Activated effector memory CD4-positive, alpha-beta T cell treated with anti-CD3 and anti-CD28 coated beads, Interleukin-2, amount 50 U/mL, for 16 hours (primary cell): ENCODE measurements at regions not wholly inside any gene's neighbourhood (a gene's known extent, or its start where the extent isn't known, plus 50 kb on each side); places are given as distances from the start of the nearest gene placed in this dataset.
"Not testable (repeated sequence)": the region's sequence is repeated elsewhere in the genome, so short reads cannot be mapped to it uniquely, and the experiment has no call there.

ENCODE experiments used
- DNase-seq: peaks from one replicate; pipeline ENCODE4 v3.0.0-alpha.2; 2020

DNA sequence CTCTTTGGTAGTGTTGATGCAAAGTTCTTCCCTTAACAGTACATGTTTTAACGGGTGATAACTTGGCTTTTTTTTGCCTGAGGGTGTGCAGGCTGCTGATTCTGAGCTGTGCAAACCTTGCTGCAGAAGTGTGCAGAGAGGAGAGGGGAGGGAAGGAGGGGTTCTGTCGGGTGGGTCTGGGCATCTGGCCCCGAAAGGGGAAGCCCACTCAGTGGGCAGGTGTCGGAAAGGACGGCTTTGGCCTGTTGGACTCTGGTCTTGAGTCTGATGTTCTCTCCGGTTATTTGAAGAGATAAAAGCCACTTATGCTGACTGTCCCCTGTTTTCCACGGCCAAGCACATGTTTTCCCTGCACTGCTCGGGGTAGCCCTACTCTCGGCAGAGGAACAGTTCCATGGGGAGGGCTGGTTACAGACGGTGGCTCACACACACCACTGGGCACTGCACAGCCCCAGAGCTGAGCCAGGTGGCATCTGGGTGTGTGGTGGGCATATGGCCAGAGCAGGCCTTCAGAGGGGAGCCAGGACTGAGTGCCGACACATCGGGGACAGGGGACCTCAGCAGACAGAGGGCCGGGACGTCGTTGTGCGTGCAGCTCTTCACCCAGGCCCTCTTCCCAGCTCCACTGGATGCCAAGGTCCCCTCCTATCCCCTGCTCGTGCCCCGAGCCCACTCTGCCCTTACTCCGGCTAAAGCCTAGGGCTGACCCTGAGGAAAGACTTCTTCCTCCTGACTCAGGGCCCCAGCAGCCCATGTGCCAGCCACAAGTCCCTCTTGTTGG is 93.2 kb downstream of the TEX29 start:
- DNase-seq = no peak

DNA sequence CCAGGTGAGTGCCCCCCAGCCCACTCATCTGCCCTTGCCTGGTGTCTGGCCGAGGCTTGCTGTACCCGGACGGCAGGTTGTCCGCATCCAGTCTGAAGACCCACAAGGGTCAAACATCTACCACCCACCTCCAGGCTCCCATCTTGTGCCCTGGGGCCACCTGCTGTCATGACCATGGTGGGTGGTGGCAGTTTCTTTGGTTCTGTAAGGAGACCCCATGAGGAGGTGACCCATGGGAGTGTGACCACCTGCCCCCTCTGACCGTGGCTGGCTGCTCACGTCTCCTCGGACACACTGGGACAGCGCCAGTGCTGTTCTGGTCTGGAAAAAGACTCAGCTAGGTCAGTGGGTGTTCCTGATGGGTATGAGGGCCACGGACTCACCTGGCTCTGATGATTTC is 93.9 kb downstream of the TEX29 start:
- peak; percentile 43 for DNase-seq

DNA sequence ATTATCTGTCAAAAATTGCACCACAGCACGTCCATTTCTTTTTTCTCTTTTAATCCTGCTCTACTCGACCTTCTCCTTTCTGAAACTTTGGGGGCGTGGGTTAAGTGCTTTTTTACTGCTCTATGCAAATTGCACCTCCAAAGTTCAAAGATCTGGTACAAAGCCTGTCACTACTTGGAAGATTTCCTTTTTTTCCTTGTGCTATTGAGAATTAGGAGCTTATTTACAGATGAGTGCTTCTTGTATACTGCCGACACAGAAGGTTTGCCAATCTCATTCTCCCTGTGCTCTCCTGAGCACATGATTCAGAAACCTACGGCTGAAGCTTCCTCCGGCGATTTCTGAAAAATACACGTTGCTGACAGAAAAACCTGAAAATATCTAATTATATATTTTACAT is 94.8 kb downstream of the TEX29 start:
- DNase-seq = no peak

DNA sequence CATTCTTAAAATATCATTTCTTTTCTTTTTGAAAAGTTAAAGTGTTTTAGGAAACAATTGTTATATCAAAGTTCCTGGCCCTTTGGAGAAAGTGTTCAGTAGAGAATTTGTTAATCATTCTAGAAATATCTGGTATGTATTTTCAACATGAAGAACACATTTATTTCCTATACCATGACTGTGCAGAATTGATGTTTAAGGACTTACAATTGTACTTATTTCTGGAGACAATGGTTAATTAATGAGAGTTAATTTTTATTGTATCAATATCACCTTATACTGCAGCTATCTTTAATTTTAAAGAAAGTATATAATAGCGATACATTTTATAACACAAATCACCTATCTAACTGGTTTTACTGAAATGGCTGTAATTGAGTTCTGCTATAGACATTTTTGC is 95.3 kb downstream of the TEX29 start:
- no peak for DNase-seq

DNA sequence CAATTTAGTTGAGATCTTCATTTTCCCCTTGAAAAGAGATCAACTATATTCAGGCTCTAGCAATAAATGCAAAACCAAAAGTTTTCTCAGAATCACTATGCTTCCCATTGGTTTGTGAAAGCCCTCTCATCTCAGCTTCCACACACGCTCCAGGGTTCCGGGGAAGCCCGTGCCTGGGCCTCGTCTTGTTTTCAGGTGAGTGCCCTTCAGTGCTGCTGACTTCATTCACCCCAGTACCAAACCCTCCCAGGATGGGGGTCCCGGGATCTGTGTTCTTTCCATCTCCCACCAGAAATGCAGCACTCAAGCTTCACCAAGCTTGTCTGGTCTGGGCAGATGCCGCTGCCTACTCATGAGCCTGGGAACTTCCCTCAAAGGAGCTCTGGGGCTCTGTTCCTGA is 97.7 kb downstream of the TEX29 start:
- DNase-seq = peak; percentile 36

DNA sequence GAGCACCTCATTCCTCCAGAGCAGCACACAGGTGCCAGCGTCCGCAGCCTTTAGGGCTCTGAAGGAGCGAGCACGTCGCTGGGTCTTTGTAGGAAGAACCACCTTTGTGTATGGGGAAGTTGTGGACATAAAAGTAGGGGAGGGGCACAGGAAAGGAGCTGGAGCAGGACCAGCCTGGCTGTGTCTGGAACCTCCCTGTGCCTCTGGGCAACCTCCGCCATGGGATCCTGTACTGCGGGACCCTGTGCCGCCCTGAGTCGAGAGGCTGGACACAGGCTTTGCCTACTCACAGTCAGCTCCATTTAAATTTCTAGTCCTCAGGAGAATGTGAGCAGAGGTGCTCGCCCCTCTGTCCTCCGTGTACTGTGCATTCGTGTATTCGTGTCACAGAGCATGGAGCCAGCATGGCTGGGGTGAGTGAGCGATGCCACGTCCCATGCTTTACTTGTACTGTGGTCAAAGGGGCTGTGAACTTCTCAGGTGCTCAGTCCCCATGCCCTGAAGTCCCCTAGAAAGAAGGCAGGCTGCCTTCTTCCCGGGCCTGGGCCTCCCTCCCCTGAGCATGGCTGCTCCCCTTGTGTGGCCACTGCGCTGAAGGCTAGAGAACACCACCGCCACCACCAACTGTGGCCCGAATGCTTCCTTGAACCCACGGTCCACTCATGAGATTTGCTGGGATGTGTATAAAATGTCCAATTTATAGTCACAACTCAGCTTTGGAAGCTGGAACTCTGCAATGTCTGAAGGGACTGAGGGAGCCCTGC is 99.9 kb downstream of the TEX29 start:
- DNase-seq = peak; percentile 38

DNA sequence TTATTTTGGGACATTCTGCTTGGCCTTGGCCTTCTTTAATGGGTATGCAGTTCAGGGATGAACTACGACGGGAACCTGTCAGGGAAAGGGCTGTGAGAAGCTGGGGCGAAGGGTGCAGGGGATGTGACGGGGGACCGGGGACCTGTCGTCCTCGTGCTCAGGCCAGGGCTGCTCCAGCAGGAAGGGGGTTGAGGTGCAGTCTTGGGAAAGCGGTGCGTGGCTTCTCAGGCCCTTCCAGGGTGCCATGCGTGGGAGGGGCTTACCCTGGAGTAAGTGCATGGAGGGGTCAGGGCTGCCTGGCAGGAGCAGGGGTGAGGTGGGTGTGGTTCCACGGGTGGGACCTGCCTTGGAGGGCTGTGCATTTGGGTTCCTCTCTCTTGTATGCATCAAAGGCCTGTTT is 100.8 kb downstream of the TEX29 start:
- DNase-seq = no peak

DNA sequence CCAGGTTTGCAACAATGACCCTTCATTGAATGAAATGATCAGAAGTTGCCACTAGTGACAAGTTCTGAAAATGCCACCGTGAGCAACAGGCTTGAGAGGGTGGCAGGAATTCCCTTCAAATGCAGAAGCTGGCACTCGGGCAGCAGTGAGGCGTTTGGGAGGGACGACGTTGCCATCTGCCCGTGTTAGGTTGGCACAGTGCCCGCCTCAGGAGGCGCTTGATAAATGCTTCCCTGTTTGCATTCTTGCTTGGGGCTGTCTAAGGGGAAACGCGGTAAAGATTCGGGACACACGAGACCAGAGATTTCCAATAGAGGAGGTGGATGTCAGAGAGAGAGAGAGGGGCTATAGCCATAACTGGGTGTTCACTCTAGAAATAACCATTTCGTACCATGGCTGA is 101.9 kb downstream of the TEX29 start:
- DNase-seq = peak; percentile 19

DNA sequence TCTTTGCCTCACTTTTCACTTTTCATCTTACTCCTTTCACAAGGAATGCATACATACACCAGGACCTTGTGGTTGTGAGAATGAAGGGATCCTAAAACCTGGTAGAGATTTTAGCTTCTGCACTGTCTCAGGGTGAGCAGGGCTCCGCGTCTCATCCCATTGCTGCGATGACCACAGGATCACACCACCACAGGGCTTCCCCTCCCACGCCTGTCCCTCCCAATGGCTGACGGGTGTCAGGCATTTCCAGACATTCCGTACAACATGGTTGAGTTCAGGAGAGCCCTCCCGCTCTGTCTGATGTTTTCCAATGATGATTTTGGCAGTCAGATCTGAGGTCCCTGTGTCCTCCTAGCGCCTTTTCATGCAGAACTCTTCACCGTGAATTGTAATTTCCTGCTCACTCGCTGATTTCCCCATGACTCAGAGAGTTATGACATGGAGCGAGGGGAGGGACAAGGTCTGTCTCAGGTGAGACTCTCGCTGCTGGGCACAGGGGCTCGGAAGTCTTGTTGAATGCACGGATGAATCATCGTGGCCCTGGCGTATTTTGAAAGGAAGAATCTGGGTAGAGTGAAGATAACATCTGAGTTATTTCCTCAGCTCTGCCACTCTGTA is 102.8 kb downstream of the TEX29 start:
- no peak for DNase-seq

DNA sequence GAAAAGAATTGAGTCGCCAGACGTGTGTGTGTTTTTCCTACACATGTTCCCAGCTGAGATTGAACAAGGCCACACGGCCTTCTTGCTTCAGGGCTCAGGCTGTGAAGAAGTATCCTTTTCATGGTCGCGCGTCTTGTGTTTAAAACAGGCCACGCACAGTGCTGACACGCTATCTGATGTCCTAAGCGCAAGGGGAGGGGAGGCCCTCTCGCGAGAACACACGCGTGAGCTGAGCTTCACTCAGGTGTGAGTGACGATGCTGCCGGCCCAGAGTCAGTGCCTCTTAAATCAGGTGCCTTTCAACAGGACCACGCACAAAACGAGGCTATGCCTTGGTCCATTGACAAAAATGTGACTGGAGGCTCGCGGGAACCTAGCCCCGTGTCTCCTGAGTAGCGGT is 103.7 kb downstream of the TEX29 start:
- DNase-seq = no peak

DNA sequence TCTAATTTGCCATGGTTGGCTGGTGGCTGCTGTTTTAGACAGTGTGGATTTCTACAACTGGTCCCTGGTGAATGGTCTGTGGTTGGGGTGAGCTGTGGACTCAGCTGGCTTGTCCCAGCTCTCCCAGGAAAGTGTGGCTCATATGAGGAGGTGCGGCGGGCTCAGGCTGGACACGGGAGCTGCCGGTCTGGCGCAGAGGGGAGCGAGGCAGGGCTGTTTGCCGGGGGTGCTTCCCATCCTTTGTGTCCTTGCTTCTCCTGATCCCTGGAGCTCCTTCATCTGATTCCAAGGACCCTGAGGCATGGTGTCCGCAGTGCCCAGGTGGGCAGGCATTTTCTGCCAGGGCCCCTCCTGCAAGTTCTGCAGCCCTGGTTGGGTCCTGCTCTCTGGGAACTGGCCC is 104.9 kb downstream of the TEX29 start:
- DNase-seq = no peak

DNA sequence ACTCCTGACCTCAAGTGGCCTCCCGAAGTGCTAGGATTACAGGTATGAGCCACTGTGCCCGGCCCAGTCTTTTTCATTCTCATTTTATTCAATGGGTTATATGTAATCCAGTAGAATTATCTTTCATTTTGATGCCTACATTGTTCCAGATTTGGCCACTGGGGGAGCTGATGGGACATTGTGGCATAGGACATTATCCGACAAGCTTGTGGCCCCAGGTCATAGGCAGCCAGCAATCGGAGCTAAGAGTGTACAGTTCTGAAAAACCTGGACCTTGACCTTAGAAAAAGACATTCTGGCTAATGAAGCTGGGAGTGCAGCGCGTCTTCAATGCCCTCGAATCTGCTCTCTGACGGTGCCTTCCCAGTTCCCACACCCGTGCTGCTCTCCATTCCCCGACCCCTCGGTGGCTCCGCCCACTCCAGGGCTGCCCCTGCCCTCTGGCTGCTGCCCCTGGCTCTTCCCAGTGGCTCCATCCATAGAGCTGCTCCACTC is 108.7 kb downstream of the TEX29 start:
- DNase-seq = no peak

DNA sequence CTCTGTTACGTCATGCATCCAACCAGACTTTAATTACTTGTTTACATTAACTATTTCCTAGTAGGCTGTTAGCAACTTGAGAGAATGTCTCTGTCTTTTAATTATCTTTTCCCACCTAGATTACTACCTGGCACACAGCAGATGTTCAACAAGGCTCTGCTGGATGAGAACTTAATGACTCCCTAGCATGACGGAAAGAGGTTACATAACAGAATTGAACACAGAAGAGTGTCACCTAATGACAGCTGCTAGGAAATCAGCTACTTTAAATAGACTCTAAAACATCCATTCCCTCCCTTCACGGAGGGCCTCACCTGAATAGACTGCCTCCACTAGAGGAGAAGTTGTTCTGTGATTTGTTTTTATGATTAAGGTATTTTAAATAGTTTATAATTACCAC is 110.8 kb downstream of the TEX29 start:
- no peak for DNase-seq

DNA sequence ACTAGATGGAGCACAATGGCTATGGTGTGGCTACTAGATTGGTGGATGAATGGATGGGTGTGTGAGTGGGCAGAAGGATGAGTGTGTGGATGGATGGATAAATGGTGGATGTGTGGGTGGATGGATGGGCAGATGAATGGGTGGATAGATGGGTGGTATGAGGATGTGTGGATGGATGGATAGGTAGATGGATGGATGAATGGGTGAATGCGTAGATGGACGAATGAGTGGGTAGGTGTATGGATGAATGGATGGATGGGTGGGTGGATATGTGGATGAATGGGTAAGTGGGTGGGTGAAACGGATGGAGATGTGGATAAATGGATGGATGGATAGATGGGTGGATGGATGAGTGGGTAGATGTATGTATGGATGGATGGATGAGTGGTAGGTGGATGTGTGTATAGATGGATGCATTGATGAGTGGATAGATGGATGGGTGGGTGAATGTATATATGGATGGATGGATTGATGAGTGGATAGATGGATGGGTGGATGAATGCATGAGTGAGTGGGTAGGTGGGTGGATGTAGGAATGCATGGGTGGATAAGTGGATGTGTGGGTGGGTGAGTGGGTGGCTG is 114.2 kb downstream of the TEX29 start:
- DNase-seq = no peak

DNA sequence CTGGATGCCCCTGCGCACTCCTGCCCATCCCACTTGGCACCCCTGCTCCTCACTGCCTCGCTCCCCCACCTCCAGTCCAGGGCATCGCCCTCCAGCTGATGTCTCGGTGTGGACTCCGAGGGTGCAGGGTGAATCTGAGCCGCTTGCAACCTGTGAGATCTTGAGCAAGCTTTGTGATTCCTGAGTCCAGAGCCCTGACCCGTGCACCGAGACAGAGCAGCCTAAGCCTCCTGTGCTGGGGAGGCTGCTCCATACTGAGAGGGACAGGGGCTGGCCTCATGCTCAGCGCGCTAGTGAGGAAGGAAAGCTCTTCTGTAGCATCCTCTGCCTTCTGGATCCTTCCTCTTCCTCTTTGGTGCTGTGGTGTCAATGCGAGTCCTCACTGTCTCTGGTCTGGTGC is 116.0 kb downstream of the TEX29 start:
- DNase-seq = no peak

DNA sequence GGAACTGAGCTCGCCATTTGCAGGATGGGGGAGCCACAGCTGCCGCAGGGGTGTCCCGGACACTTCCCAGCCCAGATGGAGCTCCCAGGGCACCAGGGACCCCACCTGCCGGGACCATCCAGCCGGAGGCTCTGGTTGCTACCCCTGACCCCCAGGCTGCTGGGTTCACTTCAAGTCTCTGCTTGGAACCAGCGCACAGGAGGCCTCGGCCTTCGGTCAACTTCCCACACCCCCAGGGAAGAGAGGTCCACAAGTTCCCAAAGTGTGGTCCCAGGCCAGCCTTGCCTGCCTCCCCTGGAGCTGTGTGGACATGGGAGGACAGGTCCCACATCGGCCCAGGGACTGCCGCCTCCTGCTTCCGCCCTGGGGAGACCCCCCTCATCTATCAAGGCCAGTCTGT is 117.0 kb downstream of the TEX29 start:
- no peak for DNase-seq

DNA sequence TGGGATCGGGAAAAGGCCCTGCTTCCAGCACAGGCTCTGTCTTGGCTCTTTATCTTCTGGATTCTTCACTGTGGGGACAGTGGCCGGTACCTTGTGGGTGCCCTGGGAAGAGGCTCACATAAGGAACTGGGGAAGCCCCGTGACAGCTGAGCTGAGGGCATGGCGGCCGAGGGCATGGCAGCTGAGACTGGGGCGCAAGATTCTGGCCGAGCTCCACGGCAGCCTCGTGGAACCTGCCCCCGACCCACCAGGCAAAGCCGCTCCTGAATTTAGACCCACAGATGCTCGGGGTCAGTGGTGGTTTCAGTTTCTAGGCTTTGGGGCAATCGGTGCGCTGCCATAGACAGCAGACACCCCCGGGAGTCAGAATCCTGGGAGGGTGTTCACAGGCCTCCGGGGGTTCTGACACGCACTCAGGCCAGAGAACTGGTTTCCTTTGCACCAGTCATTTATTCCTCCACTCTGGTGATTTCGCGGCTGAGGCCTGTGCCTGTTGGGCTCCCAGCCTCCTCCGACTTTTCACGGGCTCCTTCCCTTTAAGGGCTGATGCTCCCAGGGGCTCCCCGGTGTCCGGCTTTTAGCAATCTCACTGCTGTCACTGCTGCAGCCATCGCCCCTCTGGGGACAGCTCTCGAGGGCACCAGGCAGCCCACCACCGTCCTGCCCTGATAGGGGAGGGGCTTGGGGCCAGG is 117.6 kb downstream of the TEX29 start:
- DNase-seq = no peak

DNA sequence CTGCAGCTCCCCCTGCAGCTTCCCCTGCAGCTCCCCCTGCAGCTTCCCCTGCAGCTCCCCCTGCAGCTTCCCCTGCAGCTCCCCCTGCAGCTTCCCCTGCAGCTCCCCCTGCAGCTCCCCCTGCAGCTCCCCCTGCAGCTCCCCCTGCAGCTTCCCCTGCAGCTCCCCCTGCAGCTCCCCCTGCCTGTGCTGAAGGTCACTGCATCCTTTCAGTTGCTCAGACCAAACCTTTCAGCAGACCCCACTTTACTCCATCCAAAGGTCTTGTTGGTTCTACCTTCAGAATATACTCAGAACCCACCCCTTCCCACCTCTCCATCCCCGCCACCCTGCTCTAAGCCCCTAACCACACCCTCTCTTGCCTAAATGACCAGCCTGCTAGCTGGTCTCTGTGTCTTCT is 120.0 kb downstream of the TEX29 start:
- DNase-seq = not testable (repeated sequence)

DNA sequence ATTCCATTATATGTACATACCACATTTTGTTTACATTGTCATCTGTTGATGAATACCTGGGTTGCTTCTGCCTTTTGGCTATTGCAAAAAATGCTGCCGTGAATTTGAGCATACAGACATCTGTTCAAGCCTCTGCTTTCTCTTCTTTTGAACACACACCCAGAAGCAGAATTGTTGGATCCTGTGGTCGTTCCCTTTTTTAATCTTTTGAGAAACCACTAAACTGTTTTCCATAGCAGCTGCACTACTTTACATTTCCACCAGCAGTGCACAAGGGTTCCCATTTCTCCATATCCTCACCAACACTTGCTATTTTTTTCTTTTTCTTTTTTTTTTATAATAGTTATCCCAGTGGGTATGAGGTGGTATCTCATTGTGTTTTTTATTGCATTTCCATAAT is 123.5 kb downstream of the TEX29 start:
- DNase-seq = no peak

DNA sequence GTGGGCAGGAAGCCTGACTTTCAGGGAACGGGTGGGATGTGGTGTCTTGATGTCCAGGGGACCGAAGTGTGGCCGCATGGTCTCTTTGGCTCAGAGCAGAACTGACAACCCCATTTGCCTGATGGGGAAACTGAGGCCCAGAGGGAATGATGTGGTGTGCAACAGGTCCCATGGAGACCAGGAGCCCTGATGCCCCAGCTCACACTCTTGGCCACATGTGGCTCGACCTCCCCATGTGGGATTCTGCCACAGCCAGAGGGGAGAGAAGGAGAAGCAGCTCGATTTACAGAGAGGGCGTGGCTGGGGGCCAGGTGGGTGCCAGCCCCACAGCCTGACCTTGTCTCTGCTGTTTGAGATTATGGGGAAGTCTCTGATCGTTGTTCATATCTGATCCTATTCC is 128.1 kb downstream of the TEX29 start:
- DNase-seq = no peak

DNA sequence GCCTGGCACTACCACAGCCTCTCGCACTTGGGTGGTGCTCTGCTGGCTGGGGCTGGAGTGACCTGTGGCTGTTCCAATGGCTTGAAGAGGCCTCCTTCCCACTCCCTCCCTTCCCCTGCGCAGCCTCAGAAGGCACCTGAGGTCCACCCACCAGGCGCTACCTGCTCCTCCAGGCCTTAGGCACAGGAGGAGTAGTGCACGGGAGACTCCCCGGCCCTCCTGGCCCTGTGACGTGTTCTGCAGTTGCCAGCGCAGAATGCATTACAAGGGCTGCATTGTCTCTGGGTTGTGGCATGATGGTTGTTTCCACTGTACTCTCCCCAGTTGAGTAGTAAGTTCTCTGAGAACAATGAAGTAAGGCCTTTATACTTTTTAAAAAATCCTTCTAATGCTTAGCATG is 128.6 kb downstream of the TEX29 start:
- DNase-seq = no peak

DNA sequence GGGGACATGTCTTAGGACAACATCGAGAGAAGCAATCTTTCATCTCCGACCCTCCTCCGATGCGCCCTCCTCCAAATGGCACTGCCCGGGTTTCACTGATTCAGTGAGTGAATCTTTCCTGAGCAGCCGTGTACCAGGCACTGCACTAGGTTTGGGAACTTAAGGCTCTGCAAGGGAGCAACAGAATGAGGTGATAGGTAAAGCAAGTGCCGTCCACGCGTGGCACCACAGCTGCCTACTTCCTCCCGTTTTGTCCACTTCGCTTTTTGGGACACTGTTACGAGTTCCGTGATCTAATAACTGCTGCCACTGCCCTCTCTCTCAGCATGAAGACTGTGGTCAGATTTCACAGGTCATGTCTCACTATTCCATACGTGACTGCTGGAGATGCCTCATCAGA is 131.0 kb downstream of the TEX29 start:
- DNase-seq = no peak
